GM18519 (cell line): ENCODE measurements at regions not wholly inside any gene's neighbourhood (a gene's known extent, or its start where the extent isn't known, plus 50 kb on each side); places are given as distances from the start of the nearest gene placed in this dataset.

Experiments
- ATAC-seq: cut with Tn5 transposase; IDR thresholded peaks from one replicate; pipeline ENCODE4 v1.9.1; 2021; ENCODE audit warnings: mild to moderate bottlenecking, moderate library complexity; ENCODE audit not compliant: unreplicated experiment, low FRiP score

GRCh38 chr15:93270937-93271467 lies 182.0 kb upstream of the RGMA start:
- ATAC-seq: no peak

GRCh38 chr15:93268066-93268465 lies 179.1 kb upstream of the RGMA start:
- ATAC-seq: no peak

- ATAC-seq: no peak
These were observed 177.3 kb upstream of the RGMA start for GRCh38 chr15:93266291-93266690.

- ATAC-seq: no peak
These were observed 176.1 kb upstream of the RGMA start for GRCh38 chr15:93265111-93265556.

GRCh38 chr15:93261845-93262244 lies 172.8 kb upstream of the RGMA start:
- ATAC-seq: no peak

GRCh38 chr15:93257920-93258319 lies 168.9 kb upstream of the RGMA start:
- ATAC-seq: no peak

- no peak for ATAC-seq
These were observed 164.7 kb upstream of the RGMA start for GRCh38 chr15:93253681-93254080.

GRCh38 chr15:93252780-93253179 lies 163.8 kb upstream of the RGMA start:
- no peak for ATAC-seq

GRCh38 chr15:93250950-93251349 lies 161.9 kb upstream of the RGMA start:
- ATAC-seq: no peak

- ATAC-seq: no peak
These were observed 161.2 kb upstream of the RGMA start for GRCh38 chr15:93250209-93250608.

- no peak for ATAC-seq
These were observed 160.6 kb upstream of the RGMA start for GRCh38 chr15:93249623-93250022.

- no peak for ATAC-seq
These were observed 158.6 kb upstream of the RGMA start for GRCh38 chr15:93247466-93248121.

- ATAC-seq: no peak
These were observed 157.5 kb upstream of the RGMA start for GRCh38 chr15:93246266-93247242.

GRCh38 chr15:93245661-93246042 lies 156.6 kb upstream of the RGMA start:
- ATAC-seq: no peak

- ATAC-seq: no peak
These were observed 156.0 kb upstream of the RGMA start for GRCh38 chr15:93244696-93245660.

GRCh38 chr15:93243573-93243972 lies 154.6 kb upstream of the RGMA start:
- ATAC-seq: no peak

- ATAC-seq: no peak
These were observed 152.9 kb upstream of the RGMA start for GRCh38 chr15:93241696-93242585.

- no peak for ATAC-seq
These were observed 151.0 kb upstream of the RGMA start for GRCh38 chr15:93239993-93240392.

- ATAC-seq: no peak
These were observed 150.6 kb upstream of the RGMA start for GRCh38 chr15:93239591-93239990.
